ENCODE measurements at regions not wholly inside any gene's neighbourhood (a gene's known extent, or its start where the extent isn't known, plus 50 kb on each side); places are given as distances from the start of the nearest gene placed in this dataset.
"Not testable (repeated sequence)": the region's sequence is repeated elsewhere in the genome, so short reads cannot be mapped to it uniquely, and the experiment has no call there.

- no peak for DNase-seq (ENCODE audit: low spot score)
Observed at GRCh38 chr2:18986046-18986445, 372.4 kb downstream of the OSR1 start.

- DNase-seq (ENCODE audit: low spot score): no peak
Observed at GRCh38 chr2:18980786-18981430, 377.5 kb downstream of the OSR1 start.

GRCh38 chr2:18980104-18980785, 378.2 kb downstream of the OSR1 start:
- no peak for DNase-seq (ENCODE audit: low spot score)

GRCh38 chr2:18977409-18977808, 381.0 kb downstream of the OSR1 start:
- DNase-seq (ENCODE audit: low spot score): no peak

GRCh38 chr2:18976168-18976961, 382.1 kb downstream of the OSR1 start:
- DNase-seq (ENCODE audit: low spot score): peak; percentile 78

- no peak for DNase-seq (ENCODE audit: low spot score)
Observed at GRCh38 chr2:18975506-18976167, 382.8 kb downstream of the OSR1 start.

- DNase-seq (ENCODE audit: low spot score): no peak
Observed at GRCh38 chr2:18971628-18972027, 382.3 kb upstream of the NT5C1B start.

- DNase-seq (ENCODE audit: low spot score): no peak
Observed at GRCh38 chr2:18971069-18971378, 381.7 kb upstream of the NT5C1B start.

- no peak for DNase-seq (ENCODE audit: low spot score)
Observed at GRCh38 chr2:18966131-18966530, 376.8 kb upstream of the NT5C1B start.

- DNase-seq (ENCODE audit: low spot score): not testable (repeated sequence)
Observed at GRCh38 chr2:18963739-18964256, 374.4 kb upstream of the NT5C1B start.

GRCh38 chr2:18961991-18962421, 372.6 kb upstream of the NT5C1B start:
- DNase-seq (ENCODE audit: low spot score): no peak

GRCh38 chr2:18959952-18960717, 370.8 kb upstream of the NT5C1B start:
- DNase-seq (ENCODE audit: low spot score): no peak

GRCh38 chr2:18959200-18959599, 369.8 kb upstream of the NT5C1B start:
- DNase-seq (ENCODE audit: low spot score): no peak

GRCh38 chr2:18957909-18958308, 368.5 kb upstream of the NT5C1B start:
- no peak for DNase-seq (ENCODE audit: low spot score)

GRCh38 chr2:18950361-18950851, 361.0 kb upstream of the NT5C1B start:
- DNase-seq (ENCODE audit: low spot score): peak; percentile 16

- DNase-seq (ENCODE audit: low spot score): no peak
Observed at GRCh38 chr2:18949871-18950270, 360.5 kb upstream of the NT5C1B start.

- DNase-seq (ENCODE audit: low spot score): no peak
Observed at GRCh38 chr2:18940184-18940583, 350.8 kb upstream of the NT5C1B start.

- not testable (repeated sequence) for DNase-seq (ENCODE audit: low spot score)
Observed at GRCh38 chr2:18939740-18940139, 350.4 kb upstream of the NT5C1B start.

- DNase-seq (ENCODE audit: low spot score): no peak
Observed at GRCh38 chr2:18934886-18935285, 345.5 kb upstream of the NT5C1B start.

GRCh38 chr2:18932853-18933252, 343.5 kb upstream of the NT5C1B start:
- no peak for DNase-seq (ENCODE audit: low spot score)

GRCh38 chr2:18930971-18931370, 341.6 kb upstream of the NT5C1B start:
- DNase-seq (ENCODE audit: low spot score): no peak

All from AG08395 (cell line).